Sigmoid colon (tissue), 4 donors: ENCODE measurements at regions not wholly inside any gene's neighbourhood (a gene's known extent, or its start where the extent isn't known, plus 50 kb on each side); places are given as distances from the start of the nearest gene placed in this dataset.

Experiments used
- CTCF ChIP-seq, 4 experiments: fragments of 450-650 bp in 3 of 4; fragments of 200-600 bp in 1 of 4; IDR thresholded peaks; one replicate each; pipeline ENCODE4 v1.5.1; 2016 to 2019; ENCODE audit warnings: antibody characterized with exemption in 4 of 4, mild to moderate bottlenecking in 3 of 4, moderate library complexity in 2 of 4
- POLR2A ChIP-seq, 2 donors: fragments of 450-650 bp; IDR thresholded peaks; one replicate each; pipeline ENCODE4 v1.6.1; 2016; ENCODE audit warnings: antibody characterized with exemption in 2 of 2, mild to moderate bottlenecking in 2 of 2, moderate library complexity in 2 of 2
- POLR2AphosphoS5 ChIP-seq, 4 donors: sonication (generic); formaldehyde crosslinking; IDR thresholded peaks; one replicate each; pipeline ENCODE4 v1.6.1; 2017; ENCODE audit warnings: antibody characterized with exemption in 4 of 4

- TF ChIP-seq CTCF (IDR thresholded peaks at IDR 0.05), result no peak
- TF ChIP-seq POLR2AphosphoS5 (IDR thresholded peaks at IDR 0.05), result no peak
- no peak for TF ChIP-seq POLR2A (IDR thresholded peaks at IDR 0.05)
These were observed 1958.6 kb downstream of the C4orf33 start for GRCh38 chr4:131054489-131055019.
